HepG2 (cell line): ENCODE measurements at regions not wholly inside any gene's neighbourhood (a gene's known extent, or its start where the extent isn't known, plus 50 kb on each side); places are given as distances from the start of the nearest gene placed in this dataset.

Experiments
- ATAC-seq: fragments of 200-7000 bp; cut with Tn5 transposase; 3 replicates; pipeline ENCODE4 v1.9.1; 2020; ENCODE audit warnings: mild to moderate bottlenecking, moderate library complexity
- BruUV-seq: library from RNA; stranded (reverse); fragments of 400-500 nt; replicated peaks from 2 replicates; lab custom pipeline; 2021; lab: Mats Ljungman, UMichigan
- CTCF ChIA-PET: fragments of 300-600 bp; formaldehyde crosslinking; extraction: SDS; loops from one replicate; lab custom pipeline; 2021; ENCODE audit warnings: low total read pairs, inconsistent platforms, low intra/inter-chr PET ratio; lab: Yijun Ruan, JAX
- POLR2A ChIA-PET: fragments of 350-600 bp; sonication (Branson Sonifier 250); formaldehyde crosslinking; loops from one replicate; lab custom pipeline; 2020; ENCODE audit warnings: antibody characterized with exemption, inconsistent platforms; lab: Yijun Ruan, JAX
- DNase-seq: peaks from one replicate; pipeline ENCODE4 v3.0.0-alpha.2; 2015; ENCODE audit warnings: low spot score
- FAIRE-seq: peaks from 3 replicates; lab custom pipeline; 2011; peaks lifted over from hg19 to GRCh38; lab: Jason Lieb, UNC
- H2AFZ ChIP-seq: one replicate; pipeline ENCODE4 v1.6.1; 2011; ENCODE audit warnings: low read length, inconsistent platforms
- H3K27ac ChIP-seq: fragments of 300-600 bp; 3 replicates; pipeline ENCODE4 v1.8.0; 2011; ENCODE audit warnings: mixed run types, mild to moderate bottlenecking, mixed read lengths, low read length, inconsistent platforms; ENCODE audit not compliant: insufficient read depth; ENCODE audit errors: extremely low read length
- H3K27me3 ChIP-seq, 2 experiments: fragments of 200-600 bp in 1 of 2; 2 replicates in 1 of 2; 3 replicates in 1 of 2; pipeline versions ENCODE4 v1.6.0 to v1.8.0; 2011; ENCODE audit warnings: low read length in 2 of 2, mild to moderate bottlenecking in 2 of 2, moderate library complexity in 2 of 2, inconsistent platforms in 1 of 2; ENCODE audit not compliant: insufficient read depth in 2 of 2, control insufficient read depth in 1 of 2
- H3K36me3 ChIP-seq, 2 experiments: fragments of 200-600 bp in 1 of 2; replicated peaks in 1 of 2; 2 replicates in 1 of 2; 3 replicates in 1 of 2; pipeline versions ENCODE4 v1.5.1 to v1.8.0; 2011; ENCODE audit warnings: low read length in 2 of 2, inconsistent platforms in 1 of 2; ENCODE audit not compliant: insufficient read depth in 2 of 2, control insufficient read depth in 1 of 2
- H3K4me1 ChIP-seq: 2 replicates; pipeline ENCODE4 v1.5.1; 2012; ENCODE audit warnings: low read length, inconsistent platforms; ENCODE audit not compliant: insufficient read depth
- H3K4me2 ChIP-seq: 2 replicates; pipeline ENCODE4 v1.6.0; 2011; ENCODE audit warnings: low read depth, low read length, inconsistent platforms
- H3K4me3 ChIP-seq, 3 experiments: fragments of 200-600 bp in 1 of 3; sonication (generic), shearing (Covaris generic) in 1 of 3; replicated peaks in 1 of 3; 2 replicates each; pipeline ENCODE4 v1.5.1; 2011 to 2016; ENCODE audit warnings: low read length in 3 of 3, inconsistent platforms in 2 of 3, low read depth in 2 of 3, mild to moderate bottlenecking in 2 of 3, control low read depth in 1 of 3, mixed read lengths in 1 of 3; ENCODE audit not compliant: insufficient read depth in 1 of 3
- H3K79me2 ChIP-seq: one replicate; pipeline ENCODE4 v1.6.1; 2011; ENCODE audit warnings: low read length, inconsistent platforms; ENCODE audit not compliant: insufficient read depth
- H3K9ac ChIP-seq: 2 replicates; pipeline ENCODE4 v1.6.0; 2011; ENCODE audit warnings: mild to moderate bottlenecking, low read depth, low read length, inconsistent platforms; ENCODE audit not compliant: insufficient read depth
- H3K9me3 ChIP-seq: 2 replicates; pipeline ENCODE4 v1.5.1; 2012; ENCODE audit warnings: mild to moderate bottlenecking, low read length
- H4K20me1 ChIP-seq: 2 replicates; pipeline ENCODE4 v1.6.0; 2011; ENCODE audit warnings: inconsistent platforms, mild to moderate bottlenecking, low read length, moderate library complexity; ENCODE audit not compliant: insufficient read depth
- CCAR2 ChIP-seq: fragments of 200-400 bp; formaldehyde crosslinking; optimal IDR thresholded peaks from 2 replicates; pipeline ENCODE3; 2018; ENCODE audit warnings: low read depth, mild to moderate bottlenecking, low read length, moderate library complexity
- CENPT ChIP-seq: sonication (generic); formaldehyde crosslinking; IDR thresholded peaks from 2 replicates; pipeline ENCODE4 v1.8.0; 2022; ENCODE audit warnings: low read depth, mild to moderate bottlenecking, moderate library complexity, missing genetic modification reagents
- FOXA3 ChIP-seq: IDR thresholded peaks from 2 replicates; pipeline ENCODE4 v1.6.1; 2016; ENCODE audit warnings: missing genetic modification reagents, missing compliant biosample characterization
- JARID2 ChIP-seq: sonication (generic); formaldehyde crosslinking; IDR thresholded peaks from 2 replicates; pipeline ENCODE4 v1.8.1; 2023; ENCODE audit warnings: missing genetic modification reagents, inconsistent platforms; ENCODE audit not compliant: insufficient replicate concordance
- KDM4B ChIP-seq: sonication (generic); formaldehyde crosslinking; IDR thresholded peaks from 2 replicates; pipeline ENCODE4 v1.4.0; 2020; ENCODE audit warnings: missing genetic modification reagents
- RFX3 ChIP-seq: IDR thresholded peaks from 2 replicates; pipeline ENCODE4 v1.6.1; 2016; ENCODE audit warnings: missing biosample characterization, missing genetic modification reagents
- RXRB ChIP-seq: IDR thresholded peaks from 2 replicates; pipeline ENCODE4 v1.6.1; 2016; ENCODE audit warnings: borderline replicate concordance, missing genetic modification reagents, missing compliant biosample characterization
- SMARCE1 ChIP-seq: fragments of 450-650 bp; IDR thresholded peaks from 2 replicates; pipeline ENCODE4 v1.6.1; 2017; ENCODE audit warnings: borderline replicate concordance
- SNRNP70 ChIP-seq: fragments of 200-400 bp; formaldehyde crosslinking; IDR thresholded peaks from 2 replicates; pipeline ENCODE4 v1.6.1; 2017; ENCODE audit warnings: mild to moderate bottlenecking, low read depth, low read length, moderate library complexity
- ZNF326 ChIP-seq: sonication (generic); formaldehyde crosslinking; IDR thresholded peaks from 2 replicates; pipeline ENCODE4 v1.4.0; 2020; ENCODE audit warnings: missing genetic modification reagents, borderline replicate concordance
- ZNF737 ChIP-seq: sonication (generic); formaldehyde crosslinking; IDR thresholded peaks from 2 replicates; pipeline ENCODE4 v1.5.0; 2020; ENCODE audit warnings: missing genetic modification reagents, mild to moderate bottlenecking, borderline replicate concordance
- ZSCAN5A ChIP-seq: sonication (generic); formaldehyde crosslinking; IDR thresholded peaks from 2 replicates; pipeline ENCODE4 v1.8.0; 2022; ENCODE audit warnings: mild to moderate bottlenecking, missing genetic modification reagents, borderline replicate concordance
- in situ Hi-C: cut with HindIII; loops from 2 replicates; pipeline ENCODE4 v1.10.0; 2017; ENCODE audit warnings: low pct_unique_long_range_greater_than_20kb; ENCODE audit not compliant: extremely low pct_ligation_motif_present
- intact Hi-C: fragments of 100-400 bp; cut with micrococcal nuclease; formaldehyde crosslinking; loops from one replicate; pipeline ENCODE4 v1.10.0; 2022; ENCODE audit not compliant: unreplicated experiment

GRCh38 chr10:83984256-83984640, 155.1 kb upstream of the GHITM start:
- intact Hi-C loops = no loop called here
- Histone ChIP-seq H4K20me1 (no peaks in the 10 kb centered on the region), H3K4me1 (peaks cover 12% of the 10 kb centered on the region), H3K9me3 (no peaks in the 10 kb centered on the region), H3K27me3 (no peaks in the 10 kb centered on the region), H3K36me3 (no peaks in the 10 kb centered on the region), H3K27ac (no peak overlapping the region), H3K79me2 (no peaks in the 10 kb centered on the region), H3K4me2 (no peak overlapping the region), H3K9ac (no peak overlapping the region), H3K4me3 (no peak overlapping the region), H2AFZ (no peak overlapping the region)
- in situ Hi-C loops = no loop called here
- DNase-seq (no peak), FAIRE-seq (no peak), ATAC-seq (no peak)
- POLR2A ChIA-PET = no interaction called here
- no peak for TF ChIP-seq SNRNP70
- no peak for TF ChIP-seq SMARCE1
- TF ChIP-seq ZNF737 (CRISPR knock-in tag) = no peak
- no peak for TF ChIP-seq RXRB (CRISPR knock-in tag)
- no peak for TF ChIP-seq JARID2 (CRISPR knock-in tag)
- no peak for TF ChIP-seq ZSCAN5A (CRISPR knock-in tag)
- TF ChIP-seq CCAR2 = no peak
- TF ChIP-seq RFX3 (CRISPR knock-in tag) = no peak
- TF ChIP-seq CENPT = no peak
- TF ChIP-seq FOXA3 (CRISPR knock-in tag) = no peak
- no peak for TF ChIP-seq ZNF326 (CRISPR knock-in tag)
- no peak for TF ChIP-seq KDM4B (CRISPR knock-in tag)
- CTCF ChIA-PET = no interaction called here
- no TSS peak for BruUV-seq
